ENCODE measurements at regions not wholly inside any gene's neighbourhood (a gene's known extent, or its start where the extent isn't known, plus 50 kb on each side); places are given as distances from the start of the nearest gene placed in this dataset.
A peak's percentile ranks its signal among the peaks of the same experiment; 100 is the strongest.

DNA sequence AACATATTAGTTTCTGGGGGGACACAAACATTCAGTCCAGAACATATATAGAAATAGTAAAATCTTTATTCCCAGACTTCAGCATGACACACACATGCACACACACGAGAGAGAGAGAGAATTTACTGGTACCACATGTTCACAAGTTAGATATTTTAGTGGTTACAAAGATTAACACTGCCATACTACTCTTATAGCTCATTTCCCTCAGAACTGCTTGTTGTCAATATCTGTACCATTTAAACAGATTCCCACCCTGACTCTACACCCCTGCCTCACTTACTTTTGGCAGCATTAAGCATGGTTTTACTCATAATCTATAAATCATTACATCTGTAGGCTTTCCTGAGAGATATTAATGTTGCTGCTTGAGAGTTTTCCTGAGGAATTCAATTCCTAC, 524.7 kb upstream of the HTR2A start:
- Mint-ChIP-seq H3K27ac (ENCODE audit: unreplicated experiment) (no peak overlapping the region), H3K4me3 (ENCODE audit: unreplicated experiment) (no peak overlapping the region), H3K4me1 (ENCODE audit: low read depth, unreplicated experiment) (peaks cover 9% of the 10 kb centered on the region), H3K27me3 (ENCODE audit: low read depth, unreplicated experiment) (no peaks in the 10 kb centered on the region), H3K9me3 (ENCODE audit: unreplicated experiment) (no peaks in the 10 kb centered on the region), H3K36me3 (ENCODE audit: low read depth, unreplicated experiment) (no peaks in the 10 kb centered on the region)
- H3K79me2 ChIP-seq (ENCODE audit: insufficient read depth, low read length): no peaks in the 10 kb centered on the region
- no peak for TF ChIP-seq EZH2 (IDR thresholded peaks at IDR 0.05; ENCODE audit: insufficient read depth, low read length)
- TF ChIP-seq, protein P1, sequence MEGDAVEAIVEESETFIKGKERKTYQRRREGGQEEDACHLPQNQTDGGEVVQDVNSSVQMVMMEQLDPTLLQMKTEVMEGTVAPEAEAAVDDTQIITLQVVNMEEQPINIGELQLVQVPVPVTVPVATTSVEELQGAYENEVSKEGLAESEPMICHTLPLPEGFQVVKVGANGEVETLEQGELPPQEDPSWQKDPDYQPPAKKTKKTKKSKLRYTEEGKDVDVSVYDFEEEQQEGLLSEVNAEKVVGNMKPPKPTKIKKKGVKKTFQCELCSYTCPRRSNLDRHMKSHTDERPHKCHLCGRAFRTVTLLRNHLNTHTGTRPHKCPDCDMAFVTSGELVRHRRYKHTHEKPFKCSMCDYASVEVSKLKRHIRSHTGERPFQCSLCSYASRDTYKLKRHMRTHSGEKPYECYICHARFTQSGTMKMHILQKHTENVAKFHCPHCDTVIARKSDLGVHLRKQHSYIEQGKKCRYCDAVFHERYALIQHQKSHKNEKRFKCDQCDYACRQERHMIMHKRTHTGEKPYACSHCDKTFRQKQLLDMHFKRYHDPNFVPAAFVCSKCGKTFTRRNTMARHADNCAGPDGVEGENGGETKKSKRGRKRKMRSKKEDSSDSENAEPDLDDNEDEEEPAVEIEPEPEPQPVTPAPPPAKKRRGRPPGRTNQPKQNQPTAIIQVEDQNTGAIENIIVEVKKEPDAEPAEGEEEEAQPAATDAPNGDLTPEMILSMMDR (IDR thresholded peaks at IDR 0.05; ENCODE audit: insufficient read depth, low read depth, low read length): no peak
- H4K20me1 ChIP-seq (ENCODE audit: insufficient read depth, low read length): no peaks in the 10 kb centered on the region
- peak; percentile 39 for FAIRE-seq
- H2AFZ ChIP-seq (ENCODE audit: low read depth, low read length): no peak overlapping the region
- no peak for DNase-seq (ENCODE audit: low read depth)
- no peaks in the 10 kb centered on the region for H3K4me1 ChIP-seq (ENCODE audit: insufficient read depth, low read length)
- no peaks in the 10 kb centered on the region for H3K36me3 ChIP-seq (ENCODE audit: insufficient read depth, low read length)
- no peaks in the 10 kb centered on the region for H3K27me3 ChIP-seq (ENCODE audit: insufficient read depth, low read length)
- H3K4me2 ChIP-seq (ENCODE audit: low read length): no peak overlapping the region
- no peak overlapping the region for H3K27ac ChIP-seq (ENCODE audit: low read depth, low read length)
- H3K9ac ChIP-seq (ENCODE audit: low read length): no peak overlapping the region
- no peak overlapping the region for H3K4me3 ChIP-seq (ENCODE audit: insufficient read depth, low read depth, low read length)
- no peaks in the 10 kb centered on the region for H3K9me3 ChIP-seq (ENCODE audit: insufficient read depth, low read depth, low read length)

DNA sequence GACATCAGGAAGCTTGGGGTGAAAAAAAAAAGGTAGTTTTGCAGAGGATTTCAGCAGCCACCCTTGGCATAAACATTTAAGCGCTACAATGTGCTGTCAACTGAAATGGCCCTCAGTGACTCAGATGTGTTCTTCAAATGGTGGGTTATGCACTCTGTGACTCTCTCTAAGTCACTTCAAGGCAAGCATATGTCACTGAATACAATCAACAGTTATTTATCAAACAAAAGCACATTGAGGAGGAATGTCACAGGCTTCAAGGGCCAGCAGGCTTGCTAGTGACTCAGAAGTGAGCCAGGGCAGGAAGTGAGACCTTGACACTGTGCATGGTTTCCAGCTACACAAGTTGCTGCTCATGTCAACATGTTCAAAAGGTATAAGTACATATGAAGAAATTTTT, 523.7 kb upstream of the HTR2A start:
- no peak overlapping the region for H3K27ac Mint-ChIP-seq (ENCODE audit: unreplicated experiment)
- DNase-seq (ENCODE audit: low read depth): peak; percentile 4
- H3K27me3 Mint-ChIP-seq (ENCODE audit: low read depth, unreplicated experiment): no peaks in the 10 kb centered on the region

DNA sequence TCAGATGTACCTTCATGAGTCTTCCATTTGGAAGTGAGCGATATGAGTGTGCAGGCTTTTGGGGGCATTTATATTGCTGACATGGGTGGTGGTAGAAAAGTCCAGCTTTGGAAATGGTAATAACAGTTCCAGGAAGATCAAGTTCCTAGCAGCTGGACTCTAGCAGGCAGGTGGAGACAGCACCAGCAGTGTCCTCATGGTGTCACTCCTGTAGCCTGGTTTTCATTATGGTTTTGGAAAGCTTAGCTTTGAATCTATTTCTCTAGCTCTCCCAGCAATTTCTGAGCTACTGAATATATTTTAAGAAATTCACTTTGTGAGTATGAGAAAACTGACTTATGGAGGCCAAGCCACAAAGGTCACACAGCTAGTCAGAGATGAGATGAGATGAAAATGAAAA, 523.2 kb upstream of the HTR2A start:
- Mint-ChIP-seq H3K36me3 (ENCODE audit: low read depth, unreplicated experiment) (no peaks in the 10 kb centered on the region), H3K27ac (ENCODE audit: unreplicated experiment) (no peak overlapping the region), H3K9me3 (ENCODE audit: unreplicated experiment) (peaks cover 3% of the 10 kb centered on the region), H3K4me3 (ENCODE audit: unreplicated experiment) (no peak overlapping the region), H3K4me1 (ENCODE audit: low read depth, unreplicated experiment) (peaks cover 10% of the 10 kb centered on the region), H3K27me3 (ENCODE audit: low read depth, unreplicated experiment) (no peaks in the 10 kb centered on the region)
- Histone ChIP-seq H3K9me3 (ENCODE audit: insufficient read depth, low read depth, low read length) (no peaks in the 10 kb centered on the region), H3K36me3 (ENCODE audit: insufficient read depth, low read length) (no peaks in the 10 kb centered on the region), H3K4me2 (ENCODE audit: low read length) (no peak overlapping the region), H2AFZ (ENCODE audit: low read depth, low read length) (no peak overlapping the region), H3K79me2 (ENCODE audit: insufficient read depth, low read length) (no peaks in the 10 kb centered on the region), H4K20me1 (ENCODE audit: insufficient read depth, low read length) (no peaks in the 10 kb centered on the region), H3K4me3 (ENCODE audit: insufficient read depth, low read depth, low read length) (no peak overlapping the region), H3K27me3 (ENCODE audit: insufficient read depth, low read length) (no peaks in the 10 kb centered on the region), H3K27ac (ENCODE audit: low read depth, low read length) (no peak overlapping the region), H3K9ac (ENCODE audit: low read length) (no peak overlapping the region), H3K4me1 (ENCODE audit: insufficient read depth, low read length) (no peaks in the 10 kb centered on the region)
- DNase-seq (ENCODE audit: low read depth) (no peak), FAIRE-seq (no peak)
- TF ChIP-seq EZH2 (IDR thresholded peaks at IDR 0.05; ENCODE audit: insufficient read depth, low read length): no peak
- TF ChIP-seq, protein P1 (IDR thresholded peaks at IDR 0.05; ENCODE audit: insufficient read depth, low read depth, low read length): no peak

More for the DNA sequence above, 523.7 kb upstream of the HTR2A start:
- Histone ChIP-seq H3K27ac (ENCODE audit: low read depth, low read length) (no peak overlapping the region), H2AFZ (ENCODE audit: low read depth, low read length) (no peak overlapping the region), H3K9me3 (ENCODE audit: insufficient read depth, low read depth, low read length) (no peaks in the 10 kb centered on the region), H3K4me1 (ENCODE audit: insufficient read depth, low read length) (no peaks in the 10 kb centered on the region), H3K4me3 (ENCODE audit: insufficient read depth, low read depth, low read length) (no peak overlapping the region), H3K4me2 (ENCODE audit: low read length) (peak overlapping the region; percentile 11), H3K79me2 (ENCODE audit: insufficient read depth, low read length) (no peaks in the 10 kb centered on the region), H4K20me1 (ENCODE audit: insufficient read depth, low read length) (no peaks in the 10 kb centered on the region), H3K27me3 (ENCODE audit: insufficient read depth, low read length) (no peaks in the 10 kb centered on the region), H3K9ac (ENCODE audit: low read length) (no peak overlapping the region), H3K36me3 (ENCODE audit: insufficient read depth, low read length) (no peaks in the 10 kb centered on the region)
- peaks cover 3% of the 10 kb centered on the region for H3K9me3 Mint-ChIP-seq (ENCODE audit: unreplicated experiment)
- peaks cover 9% of the 10 kb centered on the region for H3K4me1 Mint-ChIP-seq (ENCODE audit: low read depth, unreplicated experiment)
- H3K36me3 Mint-ChIP-seq (ENCODE audit: low read depth, unreplicated experiment): no peaks in the 10 kb centered on the region
- H3K4me3 Mint-ChIP-seq (ENCODE audit: unreplicated experiment): no peak overlapping the region
- TF ChIP-seq EZH2 (IDR thresholded peaks at IDR 0.05; ENCODE audit: insufficient read depth, low read length): no peak
- TF ChIP-seq, protein P1 (IDR thresholded peaks at IDR 0.05; ENCODE audit: insufficient read depth, low read depth, low read length): no peak
- FAIRE-seq: peak; percentile 34

Data from astrocyte (in vitro differentiated cells and primary cell).